ENCODE measurements at regions not wholly inside any gene's neighbourhood (a gene's known extent, or its start where the extent isn't known, plus 50 kb on each side); places are given as distances from the start of the nearest gene placed in this dataset.

DNA sequence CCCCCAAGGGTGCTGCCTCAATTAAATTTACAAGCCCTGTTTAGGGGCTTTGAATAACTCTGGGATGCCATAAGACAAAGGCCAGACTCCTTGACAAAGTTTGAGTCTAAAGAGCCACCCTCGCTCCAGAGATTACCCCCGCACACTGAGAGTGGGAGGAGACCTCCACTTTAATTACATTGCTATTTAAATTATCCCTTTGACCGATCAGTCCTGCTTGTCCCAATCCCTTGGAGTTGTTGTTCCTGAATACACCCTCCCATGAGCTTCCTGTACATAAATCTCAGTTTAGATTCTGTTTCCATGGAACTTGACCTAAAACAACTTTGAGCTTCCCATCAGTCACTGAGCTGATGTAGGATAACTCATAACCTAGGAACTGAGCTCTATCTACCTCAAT, 596.3 kb downstream of the PYDC2 start:
- TF ChIP-seq POLR2A (IDR thresholded peaks at IDR 0.05): no peak
- TF ChIP-seq CTCF (IDR thresholded peaks at IDR 0.05): no peak
